HepG2 (cell line): ENCODE measurements at regions not wholly inside any gene's neighbourhood (a gene's known extent, or its start where the extent isn't known, plus 50 kb on each side); places are given as distances from the start of the nearest gene placed in this dataset.

Source experiments
- ATAC-seq: fragments of 200-7000 bp; cut with Tn5 transposase; 3 replicates; pipeline ENCODE4 v1.9.1; 2020; ENCODE audit warnings: mild to moderate bottlenecking, moderate library complexity
- BruUV-seq: library from RNA; stranded (reverse); fragments of 400-500 nt; replicated peaks from 2 replicates; lab custom pipeline; 2021; lab: Mats Ljungman, UMichigan
- CTCF ChIA-PET: fragments of 300-600 bp; formaldehyde crosslinking; extraction: SDS; loops from one replicate; lab custom pipeline; 2021; ENCODE audit warnings: low total read pairs, inconsistent platforms, low intra/inter-chr PET ratio; lab: Yijun Ruan, JAX
- POLR2A ChIA-PET: fragments of 350-600 bp; sonication (Branson Sonifier 250); formaldehyde crosslinking; loops from one replicate; lab custom pipeline; 2020; ENCODE audit warnings: antibody characterized with exemption, inconsistent platforms; lab: Yijun Ruan, JAX
- DNase-seq: peaks from one replicate; pipeline ENCODE4 v3.0.0-alpha.2; 2015; ENCODE audit warnings: low spot score
- FAIRE-seq: peaks from 3 replicates; lab custom pipeline; 2011; peaks lifted over from hg19 to GRCh38; lab: Jason Lieb, UNC
- H2AFZ ChIP-seq: one replicate; pipeline ENCODE4 v1.6.1; 2011; ENCODE audit warnings: low read length, inconsistent platforms
- H3K27ac ChIP-seq: fragments of 300-600 bp; 3 replicates; pipeline ENCODE4 v1.8.0; 2011; ENCODE audit warnings: mixed run types, mild to moderate bottlenecking, mixed read lengths, low read length, inconsistent platforms; ENCODE audit not compliant: insufficient read depth; ENCODE audit errors: extremely low read length
- H3K27me3 ChIP-seq, 2 experiments: fragments of 200-600 bp in 1 of 2; 2 replicates in 1 of 2; 3 replicates in 1 of 2; pipeline versions ENCODE4 v1.6.0 to v1.8.0; 2011; ENCODE audit warnings: low read length in 2 of 2, mild to moderate bottlenecking in 2 of 2, moderate library complexity in 2 of 2, inconsistent platforms in 1 of 2; ENCODE audit not compliant: insufficient read depth in 2 of 2, control insufficient read depth in 1 of 2
- H3K36me3 ChIP-seq, 2 experiments: fragments of 200-600 bp in 1 of 2; replicated peaks in 1 of 2; 2 replicates in 1 of 2; 3 replicates in 1 of 2; pipeline versions ENCODE4 v1.5.1 to v1.8.0; 2011; ENCODE audit warnings: low read length in 2 of 2, inconsistent platforms in 1 of 2; ENCODE audit not compliant: insufficient read depth in 2 of 2, control insufficient read depth in 1 of 2
- H3K4me1 ChIP-seq: 2 replicates; pipeline ENCODE4 v1.5.1; 2012; ENCODE audit warnings: low read length, inconsistent platforms; ENCODE audit not compliant: insufficient read depth
- H3K4me2 ChIP-seq: 2 replicates; pipeline ENCODE4 v1.6.0; 2011; ENCODE audit warnings: low read depth, low read length, inconsistent platforms
- H3K4me3 ChIP-seq, 3 experiments: fragments of 200-600 bp in 1 of 3; sonication (generic), shearing (Covaris generic) in 1 of 3; replicated peaks in 1 of 3; 2 replicates each; pipeline ENCODE4 v1.5.1; 2011 to 2016; ENCODE audit warnings: low read length in 3 of 3, inconsistent platforms in 2 of 3, low read depth in 2 of 3, mild to moderate bottlenecking in 2 of 3, control low read depth in 1 of 3, mixed read lengths in 1 of 3; ENCODE audit not compliant: insufficient read depth in 1 of 3
- H3K79me2 ChIP-seq: one replicate; pipeline ENCODE4 v1.6.1; 2011; ENCODE audit warnings: low read length, inconsistent platforms; ENCODE audit not compliant: insufficient read depth
- H3K9ac ChIP-seq: 2 replicates; pipeline ENCODE4 v1.6.0; 2011; ENCODE audit warnings: mild to moderate bottlenecking, low read depth, low read length, inconsistent platforms; ENCODE audit not compliant: insufficient read depth
- H3K9me3 ChIP-seq: 2 replicates; pipeline ENCODE4 v1.5.1; 2012; ENCODE audit warnings: mild to moderate bottlenecking, low read length
- H4K20me1 ChIP-seq: 2 replicates; pipeline ENCODE4 v1.6.0; 2011; ENCODE audit warnings: inconsistent platforms, mild to moderate bottlenecking, low read length, moderate library complexity; ENCODE audit not compliant: insufficient read depth
- ATF7-NPFF ChIP-seq: sonication (generic); formaldehyde crosslinking; IDR thresholded peaks from 2 replicates; pipeline ENCODE4 v1.8.1; 2023; ENCODE audit warnings: mild to moderate bottlenecking, low read depth, missing genetic modification reagents, moderate library complexity
- BRD4 ChIP-seq: sonication (generic); formaldehyde crosslinking; IDR thresholded peaks from 2 replicates; pipeline ENCODE4 v1.4.0; 2020; ENCODE audit warnings: missing genetic modification reagents
- KLF13 ChIP-seq: sonication (generic); formaldehyde crosslinking; IDR thresholded peaks from 2 replicates; pipeline ENCODE4 v1.4.0; 2020; ENCODE audit warnings: mild to moderate bottlenecking, missing genetic modification reagents
- NCOR1 ChIP-seq: fragments of 200-600 bp; sonication (generic); IDR thresholded peaks from 2 replicates; pipeline ENCODE4 v1.7.0; 2017; ENCODE audit warnings: antibody characterized with exemption, low read length, borderline replicate concordance
- NPAS2 ChIP-seq: sonication (generic); formaldehyde crosslinking; IDR thresholded peaks from 2 replicates; pipeline ENCODE4 v1.8.0; 2022; ENCODE audit warnings: mild to moderate bottlenecking, missing genetic modification reagents, borderline replicate concordance
- PHF21A ChIP-seq: sonication (generic); formaldehyde crosslinking; IDR thresholded peaks from 2 replicates; pipeline ENCODE4 v1.5.0; 2020; ENCODE audit warnings: mild to moderate bottlenecking, missing genetic modification reagents
- PRPF4 ChIP-seq: fragments of 200-400 bp; formaldehyde crosslinking; IDR thresholded peaks from 2 replicates; pipeline ENCODE4 v1.6.1; 2016; ENCODE audit warnings: low read length, low read depth; ENCODE audit not compliant: poor library complexity, severe bottlenecking
- ZNF292 ChIP-seq: sonication (generic); formaldehyde crosslinking; IDR thresholded peaks from 2 replicates; pipeline ENCODE4 v1.8.1; 2022; ENCODE audit warnings: mild to moderate bottlenecking, low read depth, missing genetic modification reagents, borderline replicate concordance
- ZNF646 ChIP-seq: sonication (generic); formaldehyde crosslinking; IDR thresholded peaks from 2 replicates; pipeline ENCODE4 v1.9.0; 2021; ENCODE audit warnings: mild to moderate bottlenecking, missing genetic modification reagents
- WGBS: methylation state at CpG from one replicate; pipeline ENCODE4 v1.1.6; 2017; ENCODE audit warnings: low lambda C conversion rate; 5-methylcytosine and 5-hydroxymethylcytosine counted together
- in situ Hi-C: cut with HindIII; loops from 2 replicates; pipeline ENCODE4 v1.10.0; 2017; ENCODE audit warnings: low pct_unique_long_range_greater_than_20kb; ENCODE audit not compliant: extremely low pct_ligation_motif_present
- intact Hi-C: fragments of 100-400 bp; cut with micrococcal nuclease; formaldehyde crosslinking; loops from one replicate; pipeline ENCODE4 v1.10.0; 2022; ENCODE audit not compliant: unreplicated experiment
- TF ChIP-seq, protein P1 (sequence below): sonication (generic); formaldehyde crosslinking; IDR thresholded peaks from 2 replicates; pipeline ENCODE4 v1.4.0; 2020; ENCODE audit warnings: missing genetic modification reagents, borderline replicate concordance

- no peak for TF ChIP-seq ZNF646 (CRISPR knock-in tag)
- TF ChIP-seq, all 625 proteins: peak for 0
Observed at GRCh38 chr18:25423267-25423666, 71.3 kb upstream of the ZNF521 start (continued).

GRCh38 chr18:25422230-25422629 is 70.3 kb upstream of the ZNF521 start:
- Histone ChIP-seq H3K9ac (no peak overlapping the region), H3K79me2 (no peaks in the 10 kb centered on the region), H3K9me3 (peaks cover 5% of the 10 kb centered on the region; the same call in 1 of the 2 replicates), H4K20me1 (no peaks in the 10 kb centered on the region), H3K36me3 (no peaks in the 10 kb centered on the region), H3K4me3 (no peak overlapping the region), H3K27me3 (peaks cover 0 to 4% of the 10 kb centered on the region in 2 experiments; a peak in 2 of 5 replicates), H3K27ac (no peak overlapping the region), H3K4me2 (no peak overlapping the region), H2AFZ (no peak overlapping the region), H3K4me1 (no peaks in the 10 kb centered on the region)
- CTCF ChIA-PET: no interaction called here
- intact Hi-C loops: no loop called here
- no TSS peak for BruUV-seq
- DNase-seq (no peak), ATAC-seq (no peak), FAIRE-seq (no peak)
- POLR2A ChIA-PET: no interaction called here
- in situ Hi-C loops: no loop called here
- WGBS: 0% methylated on average over 1 of the region's 1 CpG
- TF ChIP-seq, protein P1, sequence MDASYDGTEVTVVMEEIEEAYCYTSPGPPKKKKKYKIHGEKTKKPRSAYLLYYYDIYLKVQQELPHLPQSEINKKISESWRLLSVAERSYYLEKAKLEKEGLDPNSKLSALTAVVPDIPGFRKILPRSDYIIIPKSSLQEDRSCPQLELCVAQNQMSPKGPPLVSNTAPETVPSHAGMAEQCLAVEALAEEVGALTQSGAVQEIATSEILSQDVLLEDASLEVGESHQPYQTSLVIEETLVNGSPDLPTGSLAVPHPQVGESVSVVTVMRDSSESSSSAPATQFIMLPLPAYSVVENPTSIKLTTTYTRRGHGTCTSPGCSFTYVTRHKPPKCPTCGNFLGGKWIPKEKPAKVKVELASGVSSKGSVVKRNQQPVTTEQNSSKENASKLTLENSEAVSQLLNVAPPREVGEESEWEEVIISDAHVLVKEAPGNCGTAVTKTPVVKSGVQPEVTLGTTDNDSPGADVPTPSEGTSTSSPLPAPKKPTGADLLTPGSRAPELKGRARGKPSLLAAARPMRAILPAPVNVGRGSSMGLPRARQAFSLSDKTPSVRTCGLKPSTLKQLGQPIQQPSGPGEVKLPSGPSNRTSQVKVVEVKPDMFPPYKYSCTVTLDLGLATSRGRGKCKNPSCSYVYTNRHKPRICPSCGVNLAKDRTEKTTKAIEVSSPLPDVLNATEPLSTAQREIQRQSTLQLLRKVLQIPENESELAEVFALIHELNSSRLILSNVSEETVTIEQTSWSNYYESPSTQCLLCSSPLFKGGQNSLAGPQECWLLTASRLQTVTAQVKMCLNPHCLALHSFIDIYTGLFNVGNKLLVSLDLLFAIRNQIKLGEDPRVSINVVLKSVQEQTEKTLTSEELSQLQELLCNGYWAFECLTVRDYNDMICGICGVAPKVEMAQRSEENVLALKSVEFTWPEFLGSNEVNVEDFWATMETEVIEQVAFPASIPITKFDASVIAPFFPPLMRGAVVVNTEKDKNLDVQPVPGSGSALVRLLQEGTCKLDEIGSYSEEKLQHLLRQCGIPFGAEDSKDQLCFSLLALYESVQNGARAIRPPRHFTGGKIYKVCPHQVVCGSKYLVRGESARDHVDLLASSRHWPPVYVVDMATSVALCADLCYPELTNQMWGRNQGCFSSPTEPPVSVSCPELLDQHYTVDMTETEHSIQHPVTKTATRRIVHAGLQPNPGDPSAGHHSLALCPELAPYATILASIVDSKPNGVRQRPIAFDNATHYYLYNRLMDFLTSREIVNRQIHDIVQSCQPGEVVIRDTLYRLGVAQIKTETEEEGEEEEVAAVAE (CRISPR knock-in tag): no peak
- no peak for TF ChIP-seq BRD4 (CRISPR knock-in tag)
- TF ChIP-seq PHF21A (CRISPR knock-in tag): no peak
- TF ChIP-seq NCOR1: no peak
- no peak for TF ChIP-seq NPAS2 (CRISPR knock-in tag)
- no peak for TF ChIP-seq KLF13 (CRISPR knock-in tag)
- no peak for TF ChIP-seq PRPF4
- TF ChIP-seq ZNF292 (CRISPR knock-in tag): no peak
- no peak for TF ChIP-seq ATF7-NPFF
